A549 (cell line): ENCODE measurements at regions not wholly inside any gene's neighbourhood (a gene's known extent, or its start where the extent isn't known, plus 50 kb on each side); places are given as distances from the start of the nearest gene placed in this dataset.
A peak's percentile ranks its signal among the peaks of the same experiment; 100 is the strongest.

Experiments
- ATAC-seq, 2 experiments: fragments of 200-7000 bp in 1 of 2; fragments of >200 bp in 1 of 2; cut with Nextera tagmentation in 1 of 2; cut with Tn5 transposase in 1 of 2; 3 replicates each; pipeline versions ENCODE4 v1.8.0 to v1.9.1; 2018 to 2020; ENCODE audit warnings: mild to moderate bottlenecking in 1 of 2, moderate library complexity in 1 of 2
- CTCF ChIA-PET: fragments of 300-600 bp; sonication (Branson Sonifier 250); formaldehyde crosslinking; extraction: SDS; loops from one replicate; lab custom pipeline; 2021; ENCODE audit warnings: antibody characterized with exemption, inconsistent platforms; lab: Yijun Ruan, JAX
- POLR2A ChIA-PET: fragments of 350-600 bp; formaldehyde crosslinking; extraction: SDS; loops from one replicate; lab custom pipeline; 2021; ENCODE audit warnings: antibody characterized with exemption, inconsistent platforms; lab: Yijun Ruan, JAX
- DNase-seq, 2 experiments: peaks; one replicate each; pipeline versions ENCODE4 v3.0.0 to v3.0.0-alpha.2; 2011 to 2016; ENCODE audit warnings: low read depth in 1 of 2, low spot score in 1 of 2
- FAIRE-seq: peaks from 2 replicates; lab custom pipeline; 2011; peaks lifted over from hg19 to GRCh38; lab: Jason Lieb, UNC
- H3K27ac ChIP-seq, 2 experiments: fragments of >200 bp; sonication (Bioruptor Twin); formaldehyde crosslinking; 3 replicates each; pipeline ENCODE4 v1.5.1; 2016 to 2017
- H3K4me1 ChIP-seq: fragments of >200 bp; sonication (Bioruptor Twin); formaldehyde crosslinking; 3 replicates; pipeline ENCODE4 v1.6.1; 2016
- H3K4me2 ChIP-seq: fragments of >200 bp; sonication (Bioruptor Twin); formaldehyde crosslinking; 3 replicates; pipeline ENCODE4 v1.6.1; 2016
- H3K4me3 ChIP-seq: fragments of >200 bp; sonication (Bioruptor Twin); formaldehyde crosslinking; 3 replicates; pipeline ENCODE4 v1.5.1; 2016
- H3K9me3 ChIP-seq: fragments of >200 bp; sonication (Bioruptor Twin); formaldehyde crosslinking; 3 replicates; pipeline ENCODE4 v1.6.1; 2016
- ATOH8 ChIP-seq: fragments of 250-450 bp; sonication (Bioruptor Pico); IDR thresholded peaks from 2 replicates; pipeline ENCODE4 v1.5.0; 2020; ENCODE audit warnings: low read depth, mild to moderate bottlenecking, moderate library complexity
- BCL3 ChIP-seq: fragments of >200 bp; sonication (Bioruptor Twin); formaldehyde crosslinking; IDR thresholded peaks from 3 replicates; pipeline ENCODE4 v1.6.1; 2016
- CBX8 ChIP-seq: fragments of 200-600 bp; sonication (generic); IDR thresholded peaks from 2 replicates; pipeline ENCODE4 v1.6.1; 2016
- CEBPB ChIP-seq, 2 experiments: fragments of >200 bp in 1 of 2; sonication (Bioruptor Twin) in 1 of 2; formaldehyde crosslinking in 1 of 2; IDR thresholded peaks; 2 replicates each; pipeline ENCODE4 v1.6.1; 2012 to 2016
- ELK1 ChIP-seq: fragments of 150-350 bp; IDR thresholded peaks from 2 replicates; pipeline ENCODE4 v1.6.1; 2014; ENCODE audit warnings: low read depth, mild to moderate bottlenecking, low read length
- FOSB ChIP-seq: fragments of 250-450 bp; sonication (Bioruptor Pico); IDR thresholded peaks from 2 replicates; pipeline ENCODE4 v1.5.0; 2020; ENCODE audit warnings: mild to moderate bottlenecking, moderate library complexity
- FOXS1 ChIP-seq: fragments of 250-450 bp; sonication (Bioruptor Pico); IDR thresholded peaks from 2 replicates; pipeline ENCODE4 v1.5.0; 2020; ENCODE audit warnings: mild to moderate bottlenecking, moderate library complexity
- HDAC2 ChIP-seq: fragments of 200-600 bp; sonication (generic); IDR thresholded peaks from 2 replicates; pipeline ENCODE4 v1.6.1; 2016
- HES2 ChIP-seq: fragments of >200 bp; sonication (Bioruptor Twin); formaldehyde crosslinking; IDR thresholded peaks from 2 replicates; pipeline ENCODE4 v1.6.1; 2016
- HMGXB4 ChIP-seq: fragments of 250-450 bp; sonication (Bioruptor Pico); IDR thresholded peaks from 2 replicates; pipeline ENCODE4 v1.5.0; 2021; ENCODE audit warnings: mild to moderate bottlenecking, moderate library complexity, borderline replicate concordance
- HOXA7 ChIP-seq: fragments of 250-450 bp; sonication (Bioruptor Pico); IDR thresholded peaks from 2 replicates; pipeline ENCODE4 v1.5.0; 2020; ENCODE audit warnings: mild to moderate bottlenecking, moderate library complexity
- JUN ChIP-seq, 2 experiments: fragments of >200 bp; sonication (Bioruptor Twin); formaldehyde crosslinking; IDR thresholded peaks; 2 replicates in 1 of 2; 3 replicates in 1 of 2; pipeline ENCODE4 v1.6.1; 2016 to 2017
- JUNB ChIP-seq: fragments of >200 bp; sonication (Bioruptor Twin); formaldehyde crosslinking; IDR thresholded peaks from 2 replicates; pipeline ENCODE4 v1.6.1; 2016
- MAX ChIP-seq: IDR thresholded peaks from 2 replicates; pipeline ENCODE4 v1.6.1; 2012
- MAZ ChIP-seq: fragments of 150-350 bp; IDR thresholded peaks from 2 replicates; pipeline ENCODE4 v1.6.1; 2014; ENCODE audit warnings: antibody characterized with exemption, low read depth, low read length, borderline replicate concordance
- NR3C1 ChIP-seq: fragments of >200 bp; sonication (Bioruptor Twin); formaldehyde crosslinking; IDR thresholded peaks from 3 replicates; pipeline ENCODE4 v1.6.1; 2017
- PBX3 ChIP-seq: IDR thresholded peaks from 2 replicates; pipeline ENCODE4 v1.6.1; 2012
- PHF8 ChIP-seq: fragments of 200-600 bp; sonication (generic); IDR thresholded peaks from 2 replicates; pipeline ENCODE4 v1.6.1; 2016; ENCODE audit warnings: low read depth, mild to moderate bottlenecking, antibody characterized with exemption, moderate library complexity, borderline replicate concordance
- POLR2A ChIP-seq: IDR thresholded peaks from 2 replicates; pipeline ENCODE4 v1.6.1; 2012; ENCODE audit warnings: mild to moderate bottlenecking, low read length
- POLR2AphosphoS2 ChIP-seq: conservative IDR thresholded peaks from 2 replicates; pipeline ENCODE4 v1.6.1; 2012; ENCODE audit warnings: low read length, improper control_type of control experiment, inconsistent platforms
- RAD21 ChIP-seq, 2 experiments: fragments of >200 bp in 1 of 2; sonication (Bioruptor Twin) in 1 of 2; formaldehyde crosslinking in 1 of 2; IDR thresholded peaks in 1 of 2; conservative IDR thresholded peaks in 1 of 2; 2 replicates in 1 of 2; 3 replicates in 1 of 2; pipeline ENCODE4 v1.6.1; 2012 to 2018; ENCODE audit warnings: inconsistent platforms in 1 of 2
- RARB ChIP-seq: fragments of 250-450 bp; sonication (Bioruptor Pico); IDR thresholded peaks from 2 replicates; pipeline ENCODE4 v1.8.0; 2021; ENCODE audit warnings: mild to moderate bottlenecking, moderate library complexity
- REST ChIP-seq: fragments of 200-600 bp; sonication (generic); IDR thresholded peaks from 2 replicates; pipeline ENCODE4 v1.6.1; 2016; ENCODE audit warnings: antibody characterized with exemption, mild to moderate bottlenecking, moderate library complexity
- SREBF2 ChIP-seq: fragments of 450-650 bp; IDR thresholded peaks from 2 replicates; pipeline ENCODE4 v1.6.1; 2014; ENCODE audit warnings: mild to moderate bottlenecking, moderate library complexity
- USF2 ChIP-seq: fragments of 450-650 bp; IDR thresholded peaks from 2 replicates; pipeline ENCODE4 v1.6.1; 2014; ENCODE audit warnings: antibody characterized with exemption
- ZC3H11A ChIP-seq: fragments of 450-650 bp; IDR thresholded peaks from 2 replicates; pipeline ENCODE4 v1.6.1; 2014; ENCODE audit warnings: antibody characterized with exemption, mild to moderate bottlenecking
- ZSCAN20 ChIP-seq: fragments of 250-450 bp; sonication (Bioruptor Pico); IDR thresholded peaks from 2 replicates; pipeline ENCODE4 v1.8.0; 2022; ENCODE audit warnings: mild to moderate bottlenecking, moderate library complexity
- WGBS: methylation state at CpG from one replicate; pipeline ENCODE4 v1.1.6; 2017; ENCODE audit errors: missing lambda C conversion rate; 5-methylcytosine and 5-hydroxymethylcytosine counted together

- Histone ChIP-seq H3K27ac (no peak overlapping the region), H3K4me1 (no peaks in the 10 kb centered on the region), H3K4me2 (no peak overlapping the region), H3K9me3 (no peaks in the 10 kb centered on the region), H3K4me3 (no peak overlapping the region)
- 13% methylated on average over 1 of the region's 1 CpG for WGBS
- no peak for TF ChIP-seq MAX
- TF ChIP-seq SREBF2 = no peak
- TF ChIP-seq FOXS1 (CRISPR knock-in tag) = no peak
- TF ChIP-seq POLR2AphosphoS2 = no peak
- TF ChIP-seq ATOH8 (CRISPR knock-in tag) = no peak
- no peak for TF ChIP-seq MAZ
- TF ChIP-seq NR3C1 = no peak
- no peak for TF ChIP-seq BCL3
- TF ChIP-seq CEBPB (IDR thresholded peaks at IDR 0.05) = no peak
- TF ChIP-seq ZSCAN20 = no peak
- TF ChIP-seq RAD21 (conservative IDR thresholded peaks at IDR 0.05 in 1 of 2, IDR thresholded peaks at IDR 0.05 in 1 of 2) = no peak
- no peak for TF ChIP-seq FOSB
- TF ChIP-seq ELK1 = no peak
- no peak for TF ChIP-seq HMGXB4
- no peak for TF ChIP-seq HES2
- no peak for TF ChIP-seq JUNB
- ATAC-seq = no peak
- CTCF ChIA-PET = no interaction called here
- DNase-seq = no peak
- POLR2A ChIA-PET = no interaction called here
- no peak for FAIRE-seq
Observed at GRCh38 chrX:43255596-43255995, 400.5 kb upstream of the MAOA start.

GRCh38 chrX:43266487-43266886, 389.6 kb upstream of the MAOA start:
- no peak overlapping the region for H3K4me2 ChIP-seq
- ATAC-seq (no peak), DNase-seq (no peak), FAIRE-seq (peak; percentile 43)
- no peak overlapping the region for H3K27ac ChIP-seq
- no peaks in the 10 kb centered on the region for H3K9me3 ChIP-seq
- no peak overlapping the region for H3K4me3 ChIP-seq
- no peaks in the 10 kb centered on the region for H3K4me1 ChIP-seq
- CTCF ChIA-PET = no interaction called here
- POLR2A ChIA-PET = no interaction called here
- no peak for TF ChIP-seq RARB
- TF ChIP-seq PHF8 = no peak
- TF ChIP-seq ELK1 = no peak
- no peak for TF ChIP-seq CBX8
- no peak for TF ChIP-seq ZC3H11A
- TF ChIP-seq HDAC2 = no peak
- no peak for TF ChIP-seq HOXA7 (CRISPR knock-in tag)
- TF ChIP-seq PBX3 = no peak
- TF ChIP-seq JUN (IDR thresholded peaks at IDR 0.05) = no peak
- no peak for TF ChIP-seq POLR2A
- no peak for TF ChIP-seq REST
- no peak for TF ChIP-seq USF2
